HG03280 (cell line): ENCODE measurements at regions not wholly inside any gene's neighbourhood (a gene's known extent, or its start where the extent isn't known, plus 50 kb on each side); places are given as distances from the start of the nearest gene placed in this dataset.
"Not testable (repeated sequence)": the region's sequence is repeated elsewhere in the genome, so short reads cannot be mapped to it uniquely, and the experiment has no call there.

Source experiments
- ATAC-seq: cut with Tn5 transposase; IDR thresholded peaks from one replicate; pipeline ENCODE4 v1.9.1; 2021; ENCODE audit warnings: mild to moderate bottlenecking, moderate library complexity; ENCODE audit not compliant: unreplicated experiment

DNA sequence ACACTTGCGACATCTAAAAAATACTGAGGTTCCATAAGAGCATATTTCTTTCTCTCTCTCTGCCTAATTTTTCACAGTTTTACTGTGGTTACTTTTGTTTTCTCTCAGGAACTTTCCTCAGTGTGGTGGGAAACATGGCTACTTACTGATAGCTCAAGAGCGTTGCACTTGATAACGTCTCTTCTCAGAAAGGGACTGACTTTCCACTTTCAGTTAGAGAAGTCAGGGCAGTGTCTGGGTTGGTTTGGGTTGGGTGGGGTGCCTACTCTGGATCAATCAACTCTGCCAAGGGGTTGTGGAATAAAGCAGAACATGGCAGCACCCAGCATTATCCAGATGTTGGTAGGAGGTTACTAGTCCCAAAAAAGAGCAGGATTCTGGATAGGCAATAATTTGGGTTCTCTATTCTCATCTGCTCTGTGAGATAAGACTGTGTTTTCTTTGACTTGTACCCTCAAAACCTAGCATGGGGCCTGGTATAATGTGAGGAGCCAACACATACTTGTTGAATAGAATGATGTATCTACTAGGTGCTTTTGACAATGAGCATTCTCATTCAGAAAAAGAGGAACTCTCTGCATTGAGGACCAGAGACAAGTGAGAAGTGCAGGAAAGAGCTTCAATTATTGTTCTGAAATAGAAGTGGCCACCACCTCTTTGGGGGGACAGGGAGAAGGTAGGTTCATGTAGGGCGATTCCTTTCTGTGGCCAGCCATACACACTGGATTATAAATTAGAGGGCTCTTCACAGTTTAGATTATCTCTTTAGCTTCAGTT lies 315.7 kb downstream of the REEP3 start:
- no peak for ATAC-seq

DNA sequence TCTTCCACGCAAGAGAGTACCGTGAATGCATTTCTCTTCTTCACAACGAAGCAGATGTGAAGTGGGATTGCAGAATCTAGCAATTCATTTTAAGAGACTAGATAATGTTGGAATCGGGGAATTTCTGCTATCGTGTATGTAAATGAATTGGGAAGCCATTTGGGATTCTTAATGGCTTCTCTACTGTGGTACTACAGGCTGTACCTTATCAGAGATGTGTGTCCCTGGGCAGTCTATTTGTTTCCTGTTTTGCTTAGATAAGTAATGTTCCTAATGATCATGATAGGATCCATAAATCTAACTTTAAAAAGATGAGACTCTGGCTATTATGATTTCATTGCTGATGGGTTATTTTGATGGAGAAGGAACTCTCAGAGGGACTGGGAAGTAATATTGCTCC lies 320.6 kb downstream of the REEP3 start:
- ATAC-seq, result no peak

DNA sequence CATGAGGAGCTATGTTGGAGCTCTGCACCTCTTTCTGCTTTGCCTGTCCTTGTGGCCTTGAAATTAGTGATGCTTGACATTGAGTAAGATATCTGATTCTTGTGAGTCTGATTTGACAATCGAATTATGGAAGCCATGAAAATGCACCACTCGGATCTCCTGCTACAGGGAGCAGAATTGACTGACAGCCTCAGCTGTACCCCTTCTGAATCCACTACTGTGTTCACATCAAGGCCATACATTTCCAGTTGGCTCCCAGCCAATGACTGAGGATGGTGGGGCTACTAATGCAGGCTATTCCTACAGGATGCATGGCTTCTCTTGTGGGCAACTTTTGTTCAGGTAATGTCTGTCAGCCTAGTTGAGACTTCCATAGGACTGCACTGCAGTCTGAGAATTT lies 321.9 kb downstream of the REEP3 start:
- ATAC-seq, result no peak

DNA sequence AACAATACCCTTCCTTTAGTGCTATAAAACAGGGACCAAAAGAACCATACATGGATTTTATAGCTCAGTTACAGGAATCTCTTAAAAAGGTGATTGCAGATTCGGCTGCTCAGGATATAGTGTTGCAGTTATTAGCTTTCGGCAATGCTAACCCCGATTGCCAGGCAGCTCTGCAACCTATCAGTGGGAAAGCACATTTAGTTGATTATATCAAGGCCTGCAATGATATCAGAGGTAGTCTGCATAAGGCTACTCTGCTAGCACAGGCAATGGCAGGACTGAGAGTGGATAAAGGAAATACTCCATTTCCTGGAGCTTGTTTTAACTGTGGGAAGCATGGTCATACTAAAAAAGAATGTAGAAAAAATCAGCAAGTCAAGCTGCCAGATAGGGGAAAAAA lies 327.7 kb downstream of the REEP3 start:
- not testable (repeated sequence) for ATAC-seq

DNA sequence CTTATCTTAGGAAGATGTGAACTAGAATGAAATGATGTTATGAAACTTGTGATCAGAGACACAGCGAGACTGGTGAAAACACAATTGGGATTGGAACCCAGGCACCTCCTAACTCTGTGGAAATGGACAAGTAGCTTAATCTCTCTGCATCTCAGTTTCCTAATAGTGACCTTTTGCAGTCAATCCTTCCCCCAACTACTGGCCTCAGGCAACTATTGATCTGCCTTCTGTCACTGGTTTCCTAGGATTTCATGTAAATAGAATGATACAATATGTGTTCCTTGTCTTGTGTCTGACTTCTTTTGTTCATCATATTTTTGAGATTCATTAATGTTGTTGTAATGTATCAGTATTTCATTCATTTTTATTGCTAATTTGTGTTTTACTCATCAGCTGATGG lies 341.7 kb downstream of the REEP3 start:
- no peak for ATAC-seq

DNA sequence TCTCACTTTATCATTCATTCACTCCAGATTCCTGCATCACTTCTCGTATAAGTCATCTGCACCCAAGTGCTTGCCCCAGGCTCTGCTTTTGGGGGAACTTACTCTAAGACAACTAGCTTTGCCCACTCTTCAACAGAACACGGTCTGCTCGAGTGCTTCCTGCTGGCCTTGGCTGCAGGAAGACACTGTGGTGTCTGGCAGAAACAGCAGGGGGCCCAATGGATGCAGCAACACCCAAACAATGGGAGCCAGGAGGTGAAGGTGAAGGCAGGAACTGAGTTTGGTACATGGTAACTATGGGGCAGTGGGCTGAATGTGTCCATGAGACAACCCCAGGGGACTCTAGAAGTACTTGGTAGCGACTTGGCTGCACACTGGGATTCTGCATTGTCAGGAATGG lies 344.0 kb downstream of the REEP3 start:
- ATAC-seq, result no peak

DNA sequence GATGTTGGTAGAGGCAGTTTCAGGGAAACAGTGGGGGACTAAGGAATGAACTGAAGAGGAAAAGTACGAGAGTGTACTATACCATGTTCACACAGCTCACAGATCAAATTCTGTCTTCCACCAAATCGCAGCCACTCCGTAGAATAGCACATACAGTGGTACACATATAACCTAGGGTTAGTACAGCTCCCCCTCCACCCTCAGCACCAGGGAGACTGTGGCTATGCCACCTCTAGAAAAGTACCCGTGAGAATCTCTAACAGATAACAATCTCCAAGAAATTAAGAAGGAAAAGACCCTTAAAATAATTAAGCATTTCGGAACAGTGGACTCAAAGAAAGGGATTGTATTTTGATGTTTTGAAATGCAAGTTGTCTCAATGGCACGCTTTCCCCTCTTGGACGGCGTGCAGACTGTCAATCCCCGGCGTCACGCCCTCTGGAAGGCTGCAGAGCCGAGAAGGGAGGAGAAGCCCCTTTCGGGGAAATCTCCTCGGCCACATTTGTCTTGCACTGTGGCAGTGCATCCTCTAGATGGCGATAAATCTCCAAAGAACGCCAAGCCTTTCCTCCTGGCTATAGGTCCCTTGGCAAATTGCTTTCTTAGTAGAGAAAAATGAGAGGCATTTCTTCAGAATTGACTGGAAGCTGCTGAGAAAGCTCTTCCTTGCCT lies 345.0 kb downstream of the REEP3 start:
- ATAC-seq, result peak; percentile 88

DNA sequence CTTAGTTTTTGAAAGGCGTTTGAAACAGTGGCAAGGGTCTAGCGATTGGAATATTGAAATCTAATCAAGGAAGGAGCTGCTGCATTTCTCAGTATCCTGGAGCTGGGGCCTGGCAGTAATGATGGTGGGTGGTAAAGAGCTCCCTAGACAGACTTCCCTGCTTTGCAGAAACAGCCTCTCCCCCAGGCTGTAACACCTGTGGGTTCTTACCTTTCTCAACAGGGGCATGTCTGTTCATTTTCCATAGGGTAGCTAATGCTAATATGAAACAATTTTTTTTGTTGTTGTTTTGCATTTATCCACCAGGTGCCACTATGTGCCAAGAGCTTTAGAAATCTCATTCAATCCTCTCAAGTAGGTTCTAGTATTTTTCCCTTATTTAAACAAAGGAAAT lies 345.5 kb downstream of the REEP3 start:
- peak; percentile 45 for ATAC-seq

DNA sequence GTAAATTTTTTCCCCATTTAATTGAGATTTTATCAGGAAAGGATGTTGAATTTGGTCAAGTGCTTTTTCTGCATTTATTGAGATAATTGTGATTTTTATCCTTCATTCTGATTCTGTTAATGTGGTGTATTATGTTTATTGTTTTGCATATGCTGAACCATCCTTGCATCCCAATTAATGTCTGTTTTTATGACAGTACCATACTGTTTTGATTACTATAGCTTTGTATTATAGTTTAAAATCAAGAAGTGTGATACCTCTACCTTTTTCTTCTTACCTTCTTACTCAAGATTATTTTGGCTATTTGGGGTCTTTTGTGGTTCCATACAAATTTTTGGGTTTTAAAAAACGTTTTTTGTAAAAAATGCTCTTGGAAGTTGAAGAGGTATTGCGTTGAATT lies 357.2 kb downstream of the REEP3 start:
- ATAC-seq, result no peak

DNA sequence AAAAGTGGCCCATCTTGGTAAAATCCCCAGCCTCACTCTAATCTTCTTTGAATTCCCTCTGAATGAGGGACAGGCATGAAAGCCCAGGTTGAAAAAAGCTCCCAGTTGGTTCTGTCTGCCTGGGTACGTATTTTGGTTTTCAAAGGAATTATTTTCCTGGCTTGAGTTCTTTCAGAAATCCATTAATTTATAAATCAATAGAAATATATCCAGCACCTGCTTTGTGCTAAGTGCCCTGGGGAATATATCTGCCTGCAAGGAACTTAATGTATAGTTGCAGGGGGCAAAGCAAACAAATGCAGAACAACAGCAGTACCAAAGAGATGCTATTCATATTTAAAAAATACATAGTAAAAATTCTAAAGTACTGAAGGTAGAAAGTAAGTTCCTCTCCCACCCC lies 362.7 kb downstream of the REEP3 start:
- no peak for ATAC-seq

DNA sequence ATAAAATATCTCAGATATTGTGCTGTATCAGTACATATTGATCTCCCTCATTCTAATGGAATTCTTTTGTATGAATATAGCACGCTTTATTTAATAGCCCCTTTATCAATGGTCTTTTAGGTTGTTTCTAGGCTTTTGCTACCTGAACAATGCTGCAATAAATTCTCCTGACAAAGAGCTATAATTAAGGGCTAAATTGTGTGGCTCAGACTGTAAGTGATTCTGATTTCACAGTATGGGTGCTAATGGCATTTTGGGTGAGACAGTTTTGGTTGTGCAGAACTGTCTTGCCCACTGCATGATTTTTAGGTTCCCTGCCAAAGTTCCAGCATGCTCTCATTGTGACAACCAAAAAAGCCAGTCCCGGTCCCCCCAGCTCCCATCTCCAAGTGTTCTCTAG lies 363.2 kb downstream of the REEP3 start:
- ATAC-seq, result no peak

DNA sequence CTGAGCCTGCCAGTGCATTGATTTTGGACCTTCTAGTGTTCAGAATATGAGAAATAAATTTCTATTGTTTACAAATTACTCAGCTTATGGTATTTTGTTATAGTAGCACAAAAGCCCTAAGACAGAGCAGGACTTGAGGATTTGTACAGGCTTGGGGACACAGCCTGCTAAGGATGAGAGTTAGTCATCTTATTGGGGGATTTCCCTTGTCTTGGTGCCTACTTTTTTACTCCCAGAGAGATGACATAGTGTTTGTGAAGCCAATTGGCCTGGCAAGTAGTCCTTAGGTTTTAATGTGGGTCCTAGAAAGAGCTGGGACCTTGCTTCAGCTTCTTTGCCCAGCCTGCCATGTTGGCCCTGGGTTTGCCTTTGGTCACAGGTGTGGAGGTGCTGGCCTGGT lies 364.0 kb downstream of the REEP3 start:
- no peak for ATAC-seq

DNA sequence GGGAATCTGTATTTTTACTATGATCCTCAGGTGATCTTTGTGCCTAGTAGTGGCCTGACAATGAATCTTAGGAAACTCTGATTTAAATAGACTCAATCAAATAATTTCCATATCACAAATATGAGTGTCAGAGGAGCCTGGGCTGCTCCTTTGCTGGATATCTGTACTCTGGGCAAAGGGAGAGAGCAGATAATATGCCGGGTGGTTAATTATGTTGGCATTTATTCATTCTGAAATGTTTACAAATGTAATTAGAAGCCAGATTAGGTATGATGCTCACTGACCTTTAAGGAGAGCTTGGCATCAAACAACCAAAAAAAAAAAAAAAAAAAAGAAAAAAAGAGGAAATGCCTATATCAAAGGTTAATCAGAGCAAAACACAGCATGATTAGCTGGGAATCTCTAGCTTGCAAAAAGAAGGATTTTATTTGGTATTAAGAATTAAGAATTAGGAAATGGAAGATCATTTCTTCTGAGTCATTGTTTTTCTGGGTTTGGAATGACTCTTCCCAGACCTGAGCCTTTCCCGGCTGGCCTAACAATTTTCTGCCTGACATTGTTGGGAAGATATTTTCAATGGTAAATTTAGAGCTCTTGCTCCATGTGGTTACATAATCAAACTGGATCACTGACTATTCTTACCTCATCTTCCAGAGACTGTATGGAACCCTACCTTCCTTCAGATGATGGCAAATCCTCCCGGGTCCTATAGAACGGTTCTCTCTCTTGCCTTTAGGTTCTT lies 365.3 kb downstream of the REEP3 start:
- no peak for ATAC-seq

DNA sequence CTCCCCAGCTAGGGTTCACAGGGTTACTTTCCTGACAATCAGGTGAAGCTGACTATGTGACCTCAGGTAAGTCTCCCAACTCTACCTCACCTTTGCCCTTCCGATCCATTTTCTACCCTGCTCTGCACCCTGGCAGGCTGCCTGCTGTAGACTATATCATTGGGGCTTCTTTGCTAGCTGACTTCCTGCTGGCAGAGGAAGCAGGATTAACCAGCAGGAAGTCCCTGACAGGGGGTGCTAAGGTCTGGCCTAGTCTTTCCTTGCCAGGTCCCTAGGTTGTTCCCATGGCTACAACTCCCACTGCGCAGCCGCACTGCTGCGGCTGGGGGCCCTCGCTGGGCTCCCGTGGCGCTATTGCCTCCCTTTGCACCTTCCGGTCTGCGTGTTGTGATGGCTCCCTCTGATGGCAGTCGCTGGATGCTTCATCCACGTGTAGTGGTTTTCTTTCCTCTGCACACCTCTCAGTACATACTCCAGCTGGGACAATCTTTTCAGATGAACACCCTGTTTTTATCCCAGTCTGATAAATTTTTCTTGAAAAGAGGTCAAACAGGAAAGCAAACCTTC lies 365.9 kb downstream of the REEP3 start:
- no peak for ATAC-seq

DNA sequence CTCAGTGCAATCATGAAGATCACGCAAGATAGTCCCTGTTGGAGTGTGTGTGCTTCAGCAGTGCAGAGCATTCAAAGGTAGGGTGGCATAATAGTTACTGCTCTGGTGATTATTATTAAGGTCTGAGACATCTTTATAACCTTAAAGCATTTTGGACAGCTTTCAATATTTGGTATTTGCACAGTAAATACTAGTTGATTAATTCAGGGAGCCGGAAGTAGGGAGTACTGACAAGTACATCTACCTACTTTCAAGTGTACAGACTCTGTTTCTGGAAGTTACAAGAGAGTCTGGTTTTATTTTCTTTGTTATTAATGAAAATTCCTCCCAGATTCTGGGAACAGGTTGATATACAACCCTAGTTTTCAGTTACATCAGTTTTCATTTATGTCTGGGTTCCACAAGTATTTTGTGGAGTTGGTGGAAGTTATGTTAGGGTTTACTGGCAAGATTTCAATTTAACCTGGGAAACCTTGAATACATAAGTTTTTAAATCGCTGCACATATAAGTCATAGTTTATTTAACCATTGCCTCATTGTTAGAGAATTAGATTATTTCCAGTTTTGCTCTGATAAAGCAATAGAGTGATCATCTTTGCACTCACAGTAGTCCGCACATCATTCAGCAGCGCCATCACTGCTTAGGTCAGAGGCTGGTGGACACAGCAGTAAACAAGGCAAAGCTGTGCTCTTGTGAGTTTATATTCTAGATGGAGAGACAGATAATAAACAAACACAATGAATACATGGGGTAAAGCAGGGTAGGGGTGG lies 366.6 kb downstream of the REEP3 start:
- no peak for ATAC-seq

DNA sequence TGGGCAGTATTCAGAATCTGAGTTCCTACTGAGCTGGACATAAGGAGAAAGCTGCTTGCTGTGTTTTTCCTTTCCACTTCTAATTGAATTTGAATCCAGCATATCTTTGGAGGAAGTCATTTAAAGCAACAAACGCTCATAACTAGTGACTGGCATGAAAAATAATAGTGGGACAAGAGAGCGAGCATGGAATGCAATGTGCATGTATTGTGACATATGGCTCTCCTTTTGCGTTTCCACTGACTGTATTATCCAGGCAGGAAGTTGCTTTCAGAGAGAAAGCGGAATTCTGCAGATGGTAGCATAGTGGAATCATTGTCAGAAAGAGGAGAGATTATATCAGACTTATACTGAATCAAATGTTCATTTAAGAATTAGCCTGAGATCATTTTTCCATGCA lies 368.6 kb downstream of the REEP3 start:
- ATAC-seq, result no peak

DNA sequence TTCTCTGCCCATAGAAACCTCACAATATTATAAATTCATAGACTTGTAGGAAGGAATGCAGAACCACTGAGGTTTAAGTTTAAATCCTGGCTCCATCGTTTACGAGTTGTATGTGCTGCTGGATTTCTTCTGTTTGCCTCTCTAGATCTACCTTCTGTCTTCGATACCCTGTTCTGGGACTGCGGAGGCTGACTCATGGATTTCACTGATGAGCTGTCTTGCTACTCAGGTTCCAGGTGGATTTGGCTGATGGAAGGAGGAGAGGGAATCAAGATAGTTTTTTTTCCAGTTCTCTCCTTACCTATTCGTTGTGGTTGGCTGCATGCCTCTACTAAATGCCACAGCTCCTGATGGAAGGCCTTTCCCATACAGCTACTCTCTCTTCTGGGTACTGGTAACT lies 375.8 kb downstream of the REEP3 start:
- ATAC-seq, result no peak

DNA sequence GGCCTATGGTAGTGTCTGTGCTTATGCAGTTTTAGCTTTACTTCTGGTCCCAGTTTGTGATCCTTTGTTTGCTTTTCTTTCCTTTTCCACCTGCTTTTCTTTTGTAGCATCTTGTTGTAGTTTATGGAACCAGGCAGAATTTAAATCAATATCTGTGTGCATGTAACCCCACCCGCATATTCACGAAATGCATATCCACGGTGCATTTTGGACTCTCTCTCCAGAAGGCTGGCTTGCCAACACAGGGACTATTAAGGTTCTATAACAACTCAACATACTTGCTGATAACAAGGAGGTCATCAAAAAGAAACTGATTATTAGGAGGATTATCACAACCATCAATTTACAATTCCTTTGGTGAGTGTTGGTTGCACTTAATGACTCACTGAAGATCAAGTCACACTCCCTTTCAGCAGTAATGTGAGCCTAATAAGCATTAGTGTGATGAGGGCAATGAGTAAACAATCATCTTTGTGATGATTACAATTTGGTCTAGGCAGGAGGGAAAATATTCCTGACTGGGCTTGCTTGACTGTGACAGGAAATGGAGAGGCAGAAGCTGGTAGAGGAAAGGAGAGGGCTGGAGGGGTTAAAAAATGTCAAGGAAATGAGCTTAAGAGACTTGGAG lies 378.6 kb downstream of the REEP3 start:
- no peak for ATAC-seq

DNA sequence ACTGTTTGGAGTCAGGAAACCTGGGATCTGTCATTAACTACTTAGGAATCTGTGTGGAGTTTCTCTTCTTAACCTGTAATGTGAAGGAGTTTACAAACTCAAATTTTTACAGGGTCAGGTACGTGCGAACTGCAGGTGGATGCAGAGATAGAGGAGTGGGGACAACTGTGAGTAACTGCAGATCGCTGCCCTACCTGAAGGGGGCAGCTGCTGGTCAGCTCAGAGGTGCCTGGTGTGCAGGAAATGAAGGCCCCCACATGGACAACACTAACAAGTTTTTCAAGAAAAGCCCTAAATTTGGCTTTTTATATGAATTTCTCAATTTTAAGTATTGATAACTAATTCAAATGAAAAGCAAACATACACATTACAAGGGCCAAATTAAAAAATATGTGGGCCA lies 380.0 kb downstream of the REEP3 start:
- ATAC-seq, result no peak

DNA sequence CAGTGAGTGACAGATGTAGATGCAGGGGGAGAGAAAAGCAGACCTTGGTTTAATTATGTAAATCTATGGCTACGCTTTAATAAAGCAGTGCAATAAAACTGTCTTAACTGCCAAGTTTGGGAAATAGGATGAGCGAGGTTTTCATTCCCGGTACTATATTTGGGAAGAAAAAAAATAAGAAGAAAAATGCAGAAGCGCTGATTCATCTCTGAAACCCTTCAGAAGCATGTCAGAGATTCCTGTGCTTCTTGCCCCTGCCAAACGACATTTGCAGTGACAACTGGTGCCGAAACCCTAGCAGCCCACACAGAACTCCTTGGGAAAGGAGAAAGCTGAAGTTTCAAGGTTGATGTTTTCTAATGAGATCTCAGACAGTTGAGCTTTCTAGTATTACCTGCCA lies 380.7 kb downstream of the REEP3 start:
- no peak for ATAC-seq

DNA sequence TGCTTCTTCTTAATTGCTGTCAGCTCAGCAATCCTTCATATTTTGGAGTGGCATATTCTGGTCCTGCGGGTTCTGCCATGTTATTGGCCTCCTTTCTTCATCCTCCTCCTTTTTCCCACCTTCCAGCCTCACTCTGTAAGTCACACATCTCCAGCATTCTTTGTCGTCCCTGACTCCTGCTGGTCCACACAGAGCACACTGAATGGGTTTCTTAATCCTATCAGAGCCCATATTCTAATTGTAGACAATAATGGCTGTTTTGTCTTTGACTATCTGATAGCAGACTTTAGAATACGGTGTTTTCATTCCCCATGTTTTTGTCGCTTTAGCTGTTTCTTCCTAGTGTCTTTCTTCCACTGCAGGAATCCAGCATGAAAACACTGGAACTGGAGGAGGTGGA lies 389.6 kb downstream of the REEP3 start:
- no peak for ATAC-seq
